ENCODE measurements at regions not wholly inside any gene's neighbourhood (a gene's known extent, or its start where the extent isn't known, plus 50 kb on each side); places are given as distances from the start of the nearest gene placed in this dataset.

GRCh38 chr2:43129676-43130547, 96.5 kb downstream of the ZFP36L2 start:
- DNase-seq, result peak; percentile 42
- peak; percentile 7 for ATAC-seq

DNA sequence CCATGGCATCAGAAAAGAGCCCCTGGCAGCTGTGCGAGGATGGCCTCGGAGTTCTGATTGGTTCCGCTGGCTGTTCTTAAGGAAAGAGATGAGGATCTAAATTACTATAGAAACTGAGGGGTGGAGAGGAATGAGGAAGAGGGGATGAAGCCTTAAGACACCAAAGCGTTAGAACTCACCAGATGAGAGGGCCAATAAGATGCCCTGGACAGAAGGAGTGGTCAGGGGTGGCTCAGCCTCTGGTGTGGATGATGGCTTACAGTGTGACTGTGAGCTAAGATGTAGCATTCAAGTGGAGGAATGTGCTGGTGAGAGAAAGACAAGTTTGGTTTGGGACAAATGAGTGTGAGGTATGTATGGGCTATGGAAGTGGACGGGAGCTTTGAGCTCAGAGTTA, 97.8 kb downstream of the ZFP36L2 start:
- ATAC-seq, result no peak
- DNase-seq, result no peak

DNA sequence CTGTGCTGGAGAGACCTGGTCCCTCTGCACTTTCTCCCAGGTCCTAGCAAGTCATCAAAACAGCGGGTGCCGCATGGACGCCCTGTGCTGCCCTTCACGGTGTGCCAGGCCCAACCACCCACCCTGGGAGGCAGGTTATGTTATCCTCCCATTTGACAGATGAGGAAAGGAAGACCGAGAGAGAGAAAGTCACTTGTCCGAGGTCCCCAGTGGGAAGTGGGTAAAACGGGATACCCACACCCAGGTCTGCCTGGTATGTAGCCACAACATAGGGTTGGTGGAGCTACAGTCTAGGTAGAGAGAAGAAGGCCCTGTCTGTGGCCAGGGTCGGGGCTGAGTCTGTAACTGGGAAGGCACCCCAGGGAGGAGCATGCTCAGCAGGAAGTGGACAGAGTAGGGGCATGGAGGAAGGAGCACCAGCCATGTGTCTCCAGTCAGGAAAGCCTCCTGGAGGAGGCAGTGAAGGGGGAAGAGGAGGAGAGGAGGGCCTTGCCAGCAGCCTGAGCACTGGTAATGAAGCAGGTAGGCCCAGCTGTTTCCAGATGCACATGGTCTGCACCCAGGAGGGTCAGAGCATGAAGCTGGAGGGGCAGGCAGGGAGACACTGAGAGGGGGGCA, 98.4 kb downstream of the ZFP36L2 start:
- DNase-seq, result no peak

DNA sequence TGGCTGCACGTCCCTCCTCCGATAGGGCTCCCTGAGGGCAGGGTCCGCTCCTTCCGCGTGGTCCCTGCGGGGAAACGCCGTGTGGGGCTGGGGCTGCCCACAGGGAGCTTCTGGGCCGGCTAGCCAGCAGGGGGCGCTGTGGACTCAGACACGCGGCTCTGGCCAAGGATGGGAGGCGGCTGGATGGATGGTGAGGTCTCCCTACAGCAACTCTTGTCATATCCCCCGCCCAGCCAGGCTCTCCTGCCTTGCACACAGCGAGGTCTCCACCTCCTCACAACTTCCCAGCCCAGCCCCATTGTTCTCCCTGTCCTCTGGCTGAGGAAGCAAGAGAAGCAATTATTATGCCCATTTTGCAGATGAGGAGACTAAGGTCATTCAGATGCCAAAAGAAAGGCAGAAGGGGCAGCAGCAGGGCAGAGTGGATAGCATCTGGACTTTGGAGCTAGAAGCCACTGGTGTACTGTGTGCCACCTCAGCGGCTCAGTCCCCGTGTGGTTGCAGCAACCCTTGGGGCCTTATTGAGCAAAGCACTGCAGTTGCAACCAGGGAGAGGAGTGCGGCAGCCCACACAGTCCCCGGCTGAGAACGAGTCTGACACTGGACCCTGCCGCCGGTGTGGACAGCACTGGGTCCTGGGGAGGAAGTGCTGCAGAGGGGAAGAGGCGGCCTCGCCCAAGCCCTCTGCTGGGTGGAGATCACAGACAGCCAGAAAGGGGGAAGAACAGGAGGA, 99.0 kb downstream of the ZFP36L2 start:
- DNase-seq (peak; percentile 98), ATAC-seq (peak; percentile 60)

More for the DNA sequence above, 98.4 kb downstream of the ZFP36L2 start:
- no peak for ATAC-seq

DNA sequence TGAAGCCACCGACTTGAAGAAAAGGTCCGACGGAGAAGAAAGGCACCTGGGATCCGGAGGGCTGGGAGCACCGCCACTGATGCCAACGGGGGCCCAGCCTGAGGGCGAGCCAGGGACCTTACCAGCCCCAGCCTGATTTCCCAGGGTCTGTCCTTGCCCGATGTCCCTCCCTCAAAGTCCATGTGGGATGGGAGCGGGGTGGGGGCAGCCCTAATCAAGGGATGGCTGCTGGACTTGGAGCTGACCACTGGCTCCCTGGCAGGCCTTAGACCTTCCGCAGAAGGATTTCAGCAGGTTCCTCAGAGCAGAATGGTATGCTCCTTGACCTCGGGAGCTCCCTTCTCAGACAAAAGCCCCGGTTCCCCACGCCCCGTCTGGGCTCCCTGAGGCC, 99.6 kb downstream of the ZFP36L2 start:
- DNase-seq, result no peak
- no peak for ATAC-seq

DNA sequence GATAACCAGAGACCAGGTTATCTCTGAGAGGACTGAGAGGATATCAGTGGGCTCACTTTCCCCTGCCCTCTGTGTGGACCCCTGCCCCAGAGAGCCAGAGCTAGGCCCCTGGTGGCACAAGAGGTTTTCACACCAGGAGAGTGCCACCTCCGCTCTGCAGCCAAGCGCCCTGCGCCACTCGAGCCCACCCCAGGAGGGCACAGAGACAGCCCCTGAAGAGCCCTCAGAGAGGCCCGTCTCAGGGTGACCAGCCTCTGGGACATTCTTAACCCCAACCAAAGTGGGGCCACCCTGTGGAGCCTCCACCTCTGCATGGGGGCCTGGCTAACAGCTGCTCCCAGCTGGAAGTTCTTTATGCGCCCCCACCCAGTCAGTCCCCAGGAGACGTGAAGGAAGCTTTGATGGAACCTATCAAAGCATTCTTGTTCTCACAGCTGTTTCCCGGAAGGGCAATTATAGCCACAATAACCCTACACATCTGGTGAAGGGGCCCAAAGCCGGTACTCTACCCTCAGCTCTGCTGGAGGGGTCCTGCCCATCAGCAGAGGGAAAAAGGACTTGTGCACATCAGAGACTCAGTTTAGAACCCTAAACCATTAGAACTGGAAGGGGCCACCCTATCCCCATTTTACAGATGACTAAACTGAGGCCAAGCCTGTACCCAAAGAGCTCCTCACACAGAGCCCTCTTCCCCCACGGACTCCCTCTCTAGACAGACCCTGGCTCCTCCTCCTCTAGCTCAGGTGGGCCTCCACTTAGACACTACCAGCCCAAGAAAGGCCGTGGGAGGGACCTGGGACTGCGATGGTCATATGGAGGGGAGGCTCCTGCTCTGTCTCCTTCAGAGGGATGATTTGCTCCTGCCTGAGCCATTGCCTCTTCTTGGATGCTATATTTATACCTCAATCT, 101.1 kb downstream of the ZFP36L2 start:
- ATAC-seq (no peak), DNase-seq (no peak)

- ATAC-seq, result no peak
- no peak for DNase-seq
These were observed 101.7 kb downstream of the ZFP36L2 start for GRCh38 chr2:43124687-43125057.

DNA sequence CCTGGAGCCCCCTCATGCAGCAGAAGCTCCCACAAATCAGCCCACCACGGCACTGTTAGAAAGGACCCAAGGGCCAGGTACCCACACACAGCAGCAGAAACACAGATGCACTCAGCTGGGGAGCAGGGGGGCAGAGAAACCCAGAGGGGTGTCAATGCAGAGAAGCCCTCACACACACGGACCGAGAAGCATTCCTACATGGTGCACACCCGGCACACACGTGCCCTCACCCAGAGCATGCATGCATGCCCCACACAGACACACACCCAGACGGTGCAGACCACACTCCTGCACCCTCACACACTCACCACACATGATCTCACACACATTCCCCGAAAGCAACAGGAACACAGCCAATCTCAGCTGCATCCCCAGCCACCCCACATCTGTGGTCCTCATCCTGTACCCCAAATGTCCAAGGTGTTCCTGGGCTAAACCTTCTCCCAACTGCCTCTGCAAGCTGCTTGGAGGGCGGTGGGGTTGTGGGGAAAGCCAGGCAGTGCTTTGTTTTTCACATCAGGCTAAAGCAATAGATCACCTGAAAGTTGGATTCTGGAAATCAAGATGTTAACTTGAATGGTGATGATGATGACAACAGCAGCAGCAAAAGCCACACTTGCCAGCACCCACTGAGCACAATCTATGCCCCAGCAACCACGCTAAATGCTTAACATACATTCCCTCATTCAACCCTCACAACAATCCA, 102.3 kb downstream of the ZFP36L2 start:
- DNase-seq (no peak), ATAC-seq (no peak)

GRCh38 chr2:43123486-43123885, 102.9 kb downstream of the ZFP36L2 start:
- ATAC-seq (no peak), DNase-seq (no peak)

DNA sequence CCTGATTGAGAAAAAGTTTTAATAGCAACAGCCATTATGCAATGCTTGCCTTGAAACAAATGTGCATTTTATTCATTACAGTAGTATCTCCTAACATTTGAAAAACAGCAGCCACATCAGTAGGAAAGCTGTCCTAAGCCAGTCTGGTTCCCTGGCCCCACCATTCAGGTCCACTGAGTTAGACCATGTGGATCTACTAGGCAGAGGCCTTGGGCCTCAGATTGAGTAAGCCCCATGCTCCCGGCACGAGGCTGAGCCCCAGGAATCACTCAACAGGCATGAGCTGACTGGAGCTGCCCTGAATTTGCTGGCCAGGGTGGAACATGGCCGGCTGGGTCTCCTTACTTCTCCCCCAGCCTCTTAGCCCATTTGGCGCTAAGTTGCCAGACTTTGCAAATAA, 103.4 kb downstream of the ZFP36L2 start:
- DNase-seq (no peak), ATAC-seq (no peak)

GRCh38 chr2:43121580-43122314, 104.7 kb downstream of the ZFP36L2 start:
- DNase-seq, result no peak
- ATAC-seq, result no peak

GRCh38 chr2:43119303-43119702, 107.1 kb downstream of the ZFP36L2 start:
- ATAC-seq (no peak), DNase-seq (no peak)

DNA sequence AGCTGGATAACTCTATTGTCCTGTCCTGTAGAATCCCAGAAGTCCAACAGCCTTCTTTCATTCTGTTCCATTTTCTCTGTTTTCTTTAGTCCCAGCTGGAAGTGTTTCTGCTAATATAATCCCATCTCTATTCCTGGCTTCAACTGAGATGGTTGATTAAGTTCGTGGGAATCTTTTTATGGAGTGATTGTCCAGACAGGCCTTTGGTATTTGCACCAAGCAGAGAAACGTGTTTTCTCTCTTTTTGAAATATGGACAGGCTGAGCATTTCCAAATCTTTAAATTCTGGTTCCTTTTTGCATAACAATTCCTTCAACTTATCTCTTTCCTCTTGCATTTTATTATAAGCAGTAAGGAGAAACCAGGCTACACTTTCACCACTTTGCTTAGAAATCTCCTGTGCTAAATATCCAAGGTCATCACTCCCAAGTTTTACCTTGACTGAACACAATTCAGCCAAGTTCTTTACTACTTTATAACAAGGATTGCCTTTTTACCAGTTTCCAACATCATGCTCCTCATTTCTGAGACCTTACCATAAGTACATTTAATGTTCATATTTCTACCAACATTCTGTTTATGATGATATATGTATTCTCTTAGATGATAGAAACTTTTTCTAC, 108.8 kb downstream of the ZFP36L2 start:
- ATAC-seq, result no peak

GRCh38 chr2:43116988-43117387, 109.4 kb downstream of the ZFP36L2 start:
- ATAC-seq, result no peak

More for the DNA sequence above, 108.8 kb downstream of the ZFP36L2 start:
- no peak for DNase-seq

GRCh38 chr2:43115881-43116280, 110.5 kb downstream of the ZFP36L2 start:
- no peak for DNase-seq
- ATAC-seq, result no peak

More at GRCh38 chr2:43116988-43117387, 109.4 kb downstream of the ZFP36L2 start:
- DNase-seq, result no peak

GRCh38 chr2:43114210-43114609, 112.2 kb downstream of the ZFP36L2 start:
- ATAC-seq (no peak), DNase-seq (no peak)

GRCh38 chr2:43111788-43112554, 114.4 kb downstream of the ZFP36L2 start:
- DNase-seq, result no peak
- no peak for ATAC-seq

DNA sequence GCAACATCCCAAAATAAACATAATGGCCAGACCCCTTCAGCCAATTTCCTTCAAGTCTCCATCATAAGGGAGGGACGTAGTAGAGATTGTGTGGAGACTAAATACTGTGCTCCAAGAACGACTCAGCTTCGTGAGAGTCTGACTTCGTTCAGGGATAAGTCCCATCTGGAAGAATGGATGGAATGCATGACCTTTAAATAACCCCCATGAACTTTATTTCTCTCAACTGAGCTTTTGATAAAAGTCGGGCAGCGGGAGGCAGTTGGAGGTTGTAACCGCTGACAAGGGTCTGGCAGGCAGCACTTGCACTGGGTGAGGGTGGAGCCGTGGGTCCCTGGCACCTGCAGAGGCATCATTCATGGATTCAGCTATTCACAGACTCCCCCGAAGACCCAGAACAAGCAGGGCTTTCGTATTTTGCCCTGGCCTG, 115.9 kb downstream of the ZFP36L2 start:
- DNase-seq, result no peak
- no peak for ATAC-seq

DNA sequence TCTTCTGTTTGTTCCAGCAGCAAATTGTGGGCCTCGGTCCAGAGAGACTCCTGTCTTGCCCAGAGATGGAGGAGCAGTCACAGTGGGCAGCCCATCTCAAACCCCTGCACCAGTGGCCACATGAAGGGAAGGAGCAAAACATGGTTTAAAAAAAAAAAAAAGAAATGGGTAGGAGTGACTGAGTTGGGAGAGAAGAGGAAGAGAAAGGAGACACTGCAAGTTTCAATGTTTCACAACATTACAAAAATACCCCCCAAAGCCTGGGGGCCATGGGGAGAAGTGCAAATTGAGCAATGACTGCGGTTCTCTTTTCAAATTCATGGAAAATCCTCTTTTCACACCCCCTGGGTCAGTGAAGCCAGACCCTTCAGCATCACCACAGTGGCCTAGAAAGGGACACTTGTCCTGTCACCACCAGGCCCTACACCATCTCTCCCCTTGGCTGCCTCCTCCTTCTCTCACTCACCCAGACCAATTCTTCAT, 117.1 kb downstream of the ZFP36L2 start:
- ATAC-seq, result no peak

More for the DNA sequence above, 117.1 kb downstream of the ZFP36L2 start:
- no peak for DNase-seq

Data from stimulated activated naive CD8-positive, alpha-beta T cell treated with anti-CD3 and anti-CD28 coated beads, Interleukin-15, Interleukin-2, amounts not matched to agents 100 U/mL and 50 U/mL, for 24 hours (primary cell).